ENCODE measurements at regions not wholly inside any gene's neighbourhood (a gene's known extent, or its start where the extent isn't known, plus 50 kb on each side); places are given as distances from the start of the nearest gene placed in this dataset.

- no peak for TF ChIP-seq POLR2A (IDR thresholded peaks at IDR 0.05; ENCODE audit: control extremely low read depth in 1 of 2, low read depth in 2 of 2, low read length in 2 of 2)
- no peak for TF ChIP-seq SP2 (IDR thresholded peaks at IDR 0.05; ENCODE audit: low read length)
- TF ChIP-seq CTCF (IDR thresholded peaks at IDR 0.05; ENCODE audit: control extremely low read depth in 1 of 3, insufficient read depth in 1 of 3, low read depth in 1 of 3, low read length in 3 of 3) = no peak
- no peak for TF ChIP-seq POLR2AphosphoS5 (IDR thresholded peaks at IDR 0.05; ENCODE audit: low read depth, low read length)
- TF ChIP-seq EZH2 (IDR thresholded peaks at IDR 0.05; ENCODE audit: low read depth, low read length, severe bottlenecking) = no peak
- TF ChIP-seq TAF1 (IDR thresholded peaks at IDR 0.05; ENCODE audit: low read depth, low read length) = no peak
- TF ChIP-seq TEAD4 (IDR thresholded peaks at IDR 0.05; ENCODE audit: low read depth, low read length) = no peak
- no peak for TF ChIP-seq GTF2F1 (IDR thresholded peaks at IDR 0.05; ENCODE audit: borderline replicate concordance, low read depth, low read length)
- no peak for TF ChIP-seq KDM1A (IDR thresholded peaks at IDR 0.05; ENCODE audit: borderline replicate concordance, low read length)
- TF ChIP-seq SIX5 (IDR thresholded peaks at IDR 0.05; ENCODE audit: low read depth, low read length) = no peak
- no peak for TF ChIP-seq MAFK (IDR thresholded peaks at IDR 0.05; ENCODE audit: low read depth, low read length)
- no peak for TF ChIP-seq CHD1 (IDR thresholded peaks at IDR 0.05; ENCODE audit: low read depth, low read length)
These were observed 179.1 kb downstream of the NSUN3 start for GRCh38 chr3:94241986-94242385.

Measured in H1 (cell line).